NCI-H748 (cell line): ENCODE measurements at regions not wholly inside any gene's neighbourhood (a gene's known extent, or its start where the extent isn't known, plus 50 kb on each side); places are given as distances from the start of the nearest gene placed in this dataset.
A peak's percentile ranks its signal among the peaks of the same experiment; 100 is the strongest.

ENCODE experiments used
- DNase-seq: peaks from one replicate; lab custom pipeline; 2025; ENCODE audit not compliant: unreplicated experiment; lab: John Stamatoyannopoulos, UW

DNA sequence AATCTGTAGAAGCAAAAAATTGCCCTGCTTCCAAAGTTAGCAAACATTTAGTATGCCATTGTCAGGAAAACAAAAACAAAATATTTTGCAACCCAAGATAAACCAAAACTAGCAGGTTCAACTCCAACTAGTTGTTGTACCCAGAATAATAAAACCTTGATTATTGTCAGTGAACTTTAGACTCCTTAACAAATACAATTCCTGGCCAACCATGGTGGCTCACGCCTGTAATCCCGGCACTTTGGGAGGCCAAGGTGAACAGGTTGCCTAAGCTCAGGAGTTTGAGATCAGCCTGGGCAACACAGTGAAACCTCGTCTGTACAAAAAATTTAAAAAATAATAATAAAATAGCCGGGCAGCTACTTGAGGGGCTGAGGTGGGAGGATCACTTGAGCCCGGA lies 53.6 kb upstream of the EPCAM start:
- no peak for DNase-seq

GRCh38 chr2:47313728-47314127 lies 55.4 kb upstream of the EPCAM start:
- DNase-seq = no peak

GRCh38 chr2:47313141-47313691 lies 55.9 kb upstream of the EPCAM start:
- no peak for DNase-seq

DNA sequence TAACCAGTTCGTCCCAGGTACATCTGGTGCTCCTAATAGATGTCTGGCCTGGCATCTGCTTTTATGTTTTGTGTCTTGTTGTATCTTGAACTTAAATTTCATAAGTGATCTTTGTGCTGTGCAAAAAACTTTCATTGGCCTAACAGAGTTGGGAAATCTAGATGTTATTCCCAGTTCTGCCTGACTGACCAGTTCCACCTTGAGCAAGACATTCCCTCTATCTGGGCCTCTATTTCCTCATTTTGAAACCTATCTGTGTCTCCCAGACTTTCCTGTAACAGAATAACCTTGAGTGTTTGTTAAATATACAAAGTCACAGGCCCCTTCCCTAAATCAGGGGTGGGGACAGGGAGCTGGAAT lies 56.6 kb upstream of the EPCAM start:
- DNase-seq = no peak

- no peak for DNase-seq
These were observed 57.2 kb upstream of the EPCAM start for GRCh38 chr2:47311764-47312490.

DNA sequence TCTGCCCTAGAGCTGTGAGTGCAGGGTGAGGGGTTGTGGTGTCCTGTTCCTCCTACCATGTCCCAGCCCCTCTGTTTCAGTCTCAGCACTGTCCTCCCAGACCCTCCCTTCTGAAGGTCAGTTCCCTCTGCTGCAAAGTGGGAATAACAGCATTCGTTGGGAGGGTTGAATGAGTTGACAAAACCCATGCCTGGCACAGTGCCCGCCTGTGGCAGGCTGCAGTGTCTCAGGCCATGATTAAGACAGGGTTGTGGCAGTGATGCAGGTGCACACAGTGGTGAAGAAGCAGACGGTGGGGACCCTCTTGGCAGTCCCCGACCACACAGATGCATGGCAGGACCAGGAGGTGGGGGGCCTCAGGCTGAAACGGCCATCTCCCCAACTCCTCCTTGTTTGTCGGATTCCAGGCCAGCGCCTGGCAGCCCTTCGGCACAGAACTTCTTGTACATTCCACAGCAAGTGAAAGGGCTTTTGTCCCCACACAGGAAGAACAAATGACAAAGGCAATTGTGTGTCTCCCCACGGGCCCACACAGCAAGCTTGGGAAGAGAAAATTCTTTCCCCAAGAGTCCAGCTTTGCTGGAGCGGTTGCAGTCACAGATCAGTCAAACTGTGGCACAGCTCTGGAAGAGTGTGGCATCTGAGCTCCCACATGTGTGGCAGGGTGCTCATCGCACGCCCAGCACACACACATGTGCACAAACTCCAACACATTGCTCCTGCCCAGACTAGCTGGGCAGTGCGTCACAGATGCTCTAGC lies 58.1 kb upstream of the EPCAM start:
- no peak for DNase-seq

DNA sequence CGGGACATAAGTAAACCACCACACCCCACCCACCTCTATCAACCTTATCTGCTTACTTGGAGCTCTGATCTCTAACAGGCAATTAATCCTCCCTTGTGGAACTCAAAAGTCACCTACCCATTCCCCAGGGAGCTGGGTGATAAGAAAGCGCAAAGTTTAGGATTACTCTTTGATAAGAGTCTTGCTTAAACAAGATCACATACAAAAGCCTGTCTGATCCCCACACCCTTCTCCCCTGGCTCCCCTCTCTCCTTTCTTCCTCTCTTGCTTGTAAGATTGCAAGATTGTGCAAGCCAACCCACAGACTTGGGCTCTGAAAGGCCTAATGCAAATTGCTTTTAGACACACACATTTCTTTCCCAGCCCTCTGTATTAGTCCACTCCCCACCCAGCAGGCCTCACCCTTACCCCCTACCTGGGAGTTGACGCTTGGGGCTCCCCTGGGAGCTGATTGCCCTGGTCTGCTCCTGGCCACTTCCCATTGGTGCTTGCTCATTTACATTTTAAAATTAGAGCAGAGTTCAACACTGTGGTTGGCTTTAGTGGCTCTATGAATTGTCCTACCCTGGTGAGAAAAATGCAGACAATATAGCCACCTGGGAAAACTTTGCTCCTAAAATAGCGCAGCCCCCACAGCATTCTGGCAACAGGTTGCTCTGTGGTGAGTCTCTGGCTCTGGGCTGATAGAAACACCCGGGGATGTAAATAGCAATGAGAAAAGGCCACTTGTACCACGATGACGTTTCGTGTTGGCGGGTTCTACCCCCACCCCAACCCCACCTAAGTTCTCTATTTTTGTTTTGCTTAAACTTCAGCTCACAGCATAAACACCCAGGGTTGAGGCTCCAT lies 58.9 kb upstream of the EPCAM start:
- DNase-seq = no peak

DNA sequence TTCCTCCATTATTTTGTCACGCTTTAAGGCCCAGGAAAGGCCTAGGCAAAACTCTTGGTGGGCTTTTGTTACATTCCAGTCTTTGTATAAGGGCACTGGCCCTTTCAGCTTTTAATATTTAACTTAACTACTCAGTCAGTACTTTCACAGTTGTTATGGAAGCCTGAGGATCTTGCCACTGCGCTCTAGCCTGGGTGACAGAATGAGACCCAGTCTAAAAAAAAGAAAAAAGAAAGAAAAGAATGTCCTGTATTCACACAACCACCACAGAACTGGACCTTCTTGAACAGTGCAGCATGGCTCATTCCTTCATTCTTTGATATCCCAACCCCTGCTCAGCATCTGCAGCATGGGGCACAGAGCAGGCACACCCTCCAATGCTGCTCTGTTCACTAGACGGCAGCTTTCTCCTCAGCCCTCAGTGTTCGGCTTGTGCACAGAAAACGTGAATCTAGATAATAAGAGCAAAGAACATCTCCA lies 59.6 kb upstream of the EPCAM start:
- DNase-seq = no peak

- peak; percentile 70 for DNase-seq
These were observed 62.0 kb upstream of the EPCAM start for GRCh38 chr2:47307066-47307465.

- no peak for DNase-seq
These were observed 64.5 kb upstream of the EPCAM start for GRCh38 chr2:47304654-47305053.

DNA sequence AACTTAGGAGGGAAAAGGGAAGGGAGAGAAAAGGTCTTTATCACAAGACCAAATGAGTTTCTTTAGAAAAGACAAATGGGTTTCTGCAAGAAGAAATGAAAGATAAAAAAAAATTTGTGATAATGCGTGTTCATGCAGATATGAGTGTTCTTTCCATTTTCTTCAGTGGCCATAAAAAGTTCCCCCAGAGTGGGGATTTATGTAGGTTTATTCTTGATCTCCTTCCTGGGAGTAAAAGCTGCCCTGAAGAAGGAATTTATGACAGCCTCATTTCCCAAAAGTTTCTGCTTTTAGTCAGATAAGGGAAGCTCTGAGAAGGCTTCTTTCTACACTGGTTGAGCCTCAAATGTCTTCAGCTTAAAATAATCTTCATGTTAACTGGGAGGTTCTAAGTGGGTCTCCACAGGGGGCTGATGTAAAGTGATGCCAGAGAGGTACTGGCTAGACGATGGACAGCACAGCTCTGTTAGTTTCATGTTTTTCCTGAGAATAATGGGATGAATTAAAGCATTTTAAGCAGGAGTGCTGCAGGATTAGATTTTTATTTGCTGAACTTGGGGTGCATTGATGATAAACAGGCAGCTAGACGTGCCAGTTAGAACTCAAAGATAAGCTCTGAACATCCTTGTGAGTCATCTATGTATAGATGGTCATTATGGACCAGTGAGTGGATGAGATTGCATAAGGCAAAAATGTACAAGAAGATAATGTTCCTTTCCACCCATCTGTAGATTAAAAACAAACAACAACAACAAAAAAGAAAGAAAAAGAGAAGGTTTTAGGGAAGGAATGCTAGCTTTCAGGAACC lies 65.6 kb upstream of the EPCAM start:
- DNase-seq = no peak

GRCh38 chr2:47302308-47302707 lies 66.8 kb upstream of the EPCAM start:
- no peak for DNase-seq

GRCh38 chr2:47301731-47302130 lies 67.4 kb upstream of the EPCAM start:
- no peak for DNase-seq

DNA sequence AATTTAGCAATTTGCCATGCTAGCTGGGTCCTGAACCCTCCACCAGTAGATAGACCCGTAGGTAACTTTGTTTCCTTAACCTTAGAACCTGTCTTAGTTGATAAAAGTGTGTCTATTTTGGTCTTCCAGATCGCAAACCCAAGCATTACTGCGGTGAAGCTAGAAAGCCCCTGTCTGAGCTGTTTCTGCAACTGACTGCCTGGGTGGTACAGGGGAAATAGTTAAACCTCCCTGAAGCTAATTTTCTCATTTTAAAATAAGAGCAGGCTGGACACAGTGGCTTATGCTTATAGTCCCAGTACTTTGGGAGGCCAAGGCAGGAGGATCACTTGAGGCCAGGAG lies 67.9 kb upstream of the EPCAM start:
- no peak for DNase-seq

DNA sequence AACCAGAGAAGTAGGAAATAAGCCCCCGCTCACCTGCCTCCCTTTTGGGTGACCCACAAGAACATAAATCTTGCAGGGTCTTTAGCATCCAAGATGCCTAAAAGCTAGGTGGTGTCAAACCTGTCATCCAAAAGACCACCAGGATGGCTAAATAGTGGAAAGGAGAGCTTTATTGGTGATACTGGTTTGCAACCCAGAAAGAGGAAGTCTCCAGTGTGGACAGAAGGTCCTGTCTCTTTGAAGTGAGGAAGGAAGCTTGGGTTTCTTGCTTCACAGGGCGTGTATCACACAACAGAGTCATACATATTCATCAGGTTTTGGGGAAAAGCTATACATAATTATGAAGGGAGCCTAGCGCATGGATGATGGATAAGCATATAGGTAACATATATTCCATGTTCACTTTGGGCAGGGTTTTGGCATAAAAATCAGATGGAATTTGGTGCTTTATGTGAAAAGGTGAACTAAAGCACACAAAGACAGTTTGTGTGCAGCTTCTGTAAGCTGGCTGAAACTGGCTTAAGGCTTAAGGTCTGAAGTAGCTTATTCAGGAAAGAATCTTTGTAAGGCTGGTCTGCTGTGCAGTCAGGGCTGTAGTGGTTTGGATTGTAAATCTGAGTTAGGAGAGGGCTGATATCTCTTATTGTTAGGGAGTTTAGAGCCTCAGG lies 68.4 kb upstream of the EPCAM start:
- DNase-seq = no peak

DNA sequence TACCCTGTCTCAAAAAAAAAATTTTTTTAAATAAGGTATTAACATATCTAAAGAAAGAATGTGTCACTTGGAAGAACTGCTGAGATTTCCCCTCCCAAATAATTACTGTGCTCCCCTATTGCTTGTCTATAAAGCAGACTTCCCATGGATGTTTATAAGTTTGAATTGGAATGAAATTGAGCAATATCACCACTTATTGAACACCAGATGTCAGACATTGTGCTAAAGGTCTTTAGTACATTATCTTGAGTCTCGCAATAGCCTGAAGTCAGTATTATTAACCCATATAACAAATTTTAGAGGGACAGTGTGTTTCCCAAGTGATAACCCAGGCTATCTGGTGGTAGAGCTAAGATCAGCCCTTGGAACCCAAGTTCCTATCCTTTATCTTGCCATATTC lies 69.0 kb upstream of the EPCAM start:
- DNase-seq = no peak

GRCh38 chr2:47299555-47299954 lies 69.6 kb upstream of the EPCAM start:
- DNase-seq = no peak

- no peak for DNase-seq
These were observed 70.3 kb upstream of the EPCAM start for GRCh38 chr2:47298771-47299170.

DNA sequence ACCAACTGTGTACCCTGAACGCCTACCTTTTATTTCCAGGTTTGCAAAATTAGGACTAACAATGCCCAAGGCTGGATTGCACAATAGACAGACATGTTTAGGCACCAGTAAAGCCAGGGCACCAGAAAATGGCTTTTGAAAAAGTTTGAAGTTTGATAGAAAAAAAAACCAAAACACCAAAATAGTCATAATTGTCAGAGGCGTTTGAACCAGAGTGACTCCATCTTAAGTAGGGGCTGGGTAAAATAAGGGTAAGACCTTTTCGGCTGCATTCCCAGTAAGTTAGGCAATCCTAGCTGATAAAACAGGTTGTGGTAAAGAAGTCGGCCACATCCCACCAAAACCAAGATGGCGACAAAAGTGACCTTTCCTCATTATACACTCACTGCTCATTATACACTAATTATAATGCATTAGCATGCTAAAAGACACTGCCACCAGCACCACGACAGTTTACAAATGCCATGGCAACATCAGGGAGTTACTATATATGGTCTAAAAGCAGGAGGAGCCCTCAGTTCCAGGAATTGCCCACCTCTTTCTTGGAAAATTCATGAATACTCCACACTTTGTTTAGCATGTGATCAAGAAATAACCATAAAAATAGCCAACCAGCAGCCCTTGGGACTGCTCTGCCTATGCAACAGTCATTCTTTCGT lies 71.2 kb upstream of the EPCAM start:
- no peak for DNase-seq
